GM19043 (cell line): ENCODE measurements at regions not wholly inside any gene's neighbourhood (a gene's known extent, or its start where the extent isn't known, plus 50 kb on each side); places are given as distances from the start of the nearest gene placed in this dataset.

Source experiments
- ATAC-seq: cut with Tn5 transposase; IDR thresholded peaks from one replicate; pipeline ENCODE4 v1.9.1; 2021; ENCODE audit warnings: low read depth; ENCODE audit not compliant: unreplicated experiment

DNA sequence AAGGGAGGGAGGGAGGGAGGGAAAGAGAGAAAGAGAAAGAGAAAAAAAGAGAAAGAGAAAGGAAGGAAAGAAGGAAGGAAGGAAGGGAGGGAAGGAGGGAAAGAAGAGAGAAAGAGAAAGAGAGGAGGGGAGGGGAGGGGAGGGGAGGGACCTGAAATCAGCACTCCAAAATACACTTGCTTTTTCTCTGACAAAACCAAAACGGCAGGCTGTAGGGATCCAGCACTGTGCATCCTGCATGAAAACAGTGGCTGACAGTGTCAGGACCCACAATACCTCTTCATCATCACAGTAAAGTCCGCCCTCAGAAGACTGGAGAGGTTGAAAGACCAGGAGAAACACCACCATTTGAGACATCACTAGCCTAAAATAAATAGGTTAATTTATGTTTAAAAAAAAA lies 156.0 kb upstream of the SOD1 start:
- no peak for ATAC-seq

DNA sequence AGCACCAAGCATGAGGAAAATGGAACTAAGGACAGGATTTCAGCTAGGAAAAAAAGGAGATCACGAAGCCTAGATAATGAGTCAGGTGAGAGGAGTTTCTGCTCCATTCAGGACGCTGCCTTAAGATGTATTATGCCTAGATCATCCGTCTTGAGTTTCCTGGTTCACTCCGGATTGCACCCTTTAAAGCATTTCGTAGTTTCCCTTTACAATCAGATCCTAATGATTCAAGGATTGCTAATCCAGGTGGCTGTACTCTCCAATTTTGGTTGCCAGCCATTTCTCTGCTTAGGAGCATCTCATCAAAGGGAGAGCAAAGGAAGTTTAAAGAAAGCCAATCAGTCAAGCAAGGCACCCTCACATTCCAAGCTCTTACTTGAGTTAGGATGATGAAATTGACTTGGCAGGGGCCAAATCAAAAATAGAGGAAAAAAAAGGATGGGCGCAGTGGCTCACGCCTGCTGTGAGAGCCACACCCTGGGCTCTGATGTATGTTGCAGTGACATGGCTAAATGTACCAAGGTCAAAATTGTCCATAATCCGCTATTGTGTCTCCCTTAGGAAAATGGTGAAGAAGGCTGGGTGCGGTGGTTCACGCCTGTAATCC lies 156.9 kb upstream of the SOD1 start:
- ATAC-seq: no peak

DNA sequence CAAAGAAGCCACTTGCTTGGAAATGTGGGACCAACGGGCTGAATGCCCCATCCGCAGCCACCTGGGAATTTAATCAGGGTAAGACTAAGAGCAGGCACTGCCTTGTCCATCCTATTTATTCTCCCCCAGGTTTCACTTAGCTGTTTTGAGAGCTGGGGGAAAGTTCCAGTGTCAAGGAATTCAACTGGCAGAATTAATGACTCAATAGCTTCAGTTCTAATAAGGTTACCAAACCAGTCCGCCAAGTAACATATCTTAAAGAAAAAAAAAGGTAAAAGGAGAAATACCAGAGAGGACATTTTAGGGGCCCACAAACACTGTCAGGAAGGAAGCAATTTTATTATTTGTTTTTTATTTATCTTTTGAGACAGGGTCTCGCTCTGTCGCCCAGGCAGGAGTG lies 157.6 kb upstream of the SOD1 start:
- no peak for ATAC-seq

DNA sequence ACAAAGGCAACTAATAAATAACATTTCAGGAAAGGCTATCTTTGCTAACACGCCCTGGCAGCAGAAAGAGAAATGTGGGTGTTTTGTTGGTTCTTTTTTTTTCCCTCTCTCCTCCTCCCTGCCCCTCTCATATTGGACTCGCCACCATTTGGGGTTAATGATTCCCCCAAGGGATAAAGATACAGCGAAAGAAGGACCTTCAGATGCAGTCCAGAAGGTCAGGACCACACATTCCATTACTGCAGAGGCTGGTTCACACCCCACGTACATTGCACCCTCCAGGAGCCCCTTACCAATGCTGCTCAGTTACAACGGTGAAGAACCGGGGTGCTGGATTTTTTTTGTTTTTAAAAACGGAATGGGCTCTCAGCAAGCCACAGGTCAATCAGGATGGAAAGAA lies 156.9 kb upstream of the TIAM1 start:
- ATAC-seq: no peak

DNA sequence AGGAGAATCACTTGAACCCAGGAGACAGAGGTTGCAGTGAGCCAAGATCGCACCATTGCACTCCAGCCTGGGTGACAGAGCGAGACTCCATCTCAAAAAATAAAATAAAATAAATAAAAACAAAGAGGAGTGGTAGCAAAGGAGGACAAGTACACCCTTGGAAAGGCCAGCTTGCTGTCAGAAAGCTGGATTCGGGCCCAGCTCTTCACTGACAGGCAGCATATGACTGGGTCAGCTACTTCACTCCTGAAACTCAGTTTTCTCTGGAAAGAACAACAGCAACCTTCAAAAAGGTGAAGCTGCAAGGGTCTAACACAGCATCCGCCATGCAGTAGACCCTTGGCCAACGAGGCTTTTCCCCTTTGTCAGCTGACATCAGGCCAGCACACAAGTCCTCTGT lies 156.0 kb upstream of the TIAM1 start:
- no peak for ATAC-seq

DNA sequence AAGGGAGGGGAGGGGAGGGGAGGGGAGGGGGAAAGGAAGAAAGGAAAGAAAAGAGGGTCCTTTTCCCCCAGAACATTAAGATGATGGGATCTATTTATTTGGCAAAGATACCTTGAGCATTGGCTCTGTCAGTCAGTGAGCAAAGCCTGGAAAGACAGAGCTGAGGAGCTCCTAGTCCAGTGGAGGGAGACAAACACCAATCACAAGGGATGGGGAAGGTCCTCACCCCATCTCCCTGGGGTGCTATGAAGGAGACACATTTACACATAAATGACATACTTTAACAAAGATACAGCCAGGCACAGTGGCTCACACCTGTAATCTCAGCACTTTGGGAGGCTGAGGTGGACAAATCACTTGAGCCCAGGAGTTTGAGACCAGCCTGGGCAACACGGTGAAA lies 154.9 kb upstream of the TIAM1 start:
- ATAC-seq: no peak

DNA sequence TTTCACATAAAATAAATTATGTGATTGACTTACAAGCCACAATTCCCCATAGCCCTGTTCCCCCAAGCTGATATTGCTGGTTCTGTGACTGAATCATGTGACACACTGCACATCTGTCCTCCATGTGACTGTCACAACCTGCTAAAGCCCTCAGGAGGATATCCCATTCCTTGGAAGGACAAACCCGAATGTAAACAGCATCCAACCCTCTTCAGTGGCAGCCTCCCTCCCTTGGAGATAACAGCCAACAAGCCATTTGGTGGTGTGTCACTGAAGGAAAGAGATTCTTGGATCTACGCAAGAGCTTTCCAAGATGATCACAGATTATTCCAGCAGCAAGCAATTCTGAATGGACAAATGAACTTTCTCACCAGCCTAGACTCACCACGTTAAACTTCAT lies 153.9 kb upstream of the TIAM1 start:
- no peak for ATAC-seq

DNA sequence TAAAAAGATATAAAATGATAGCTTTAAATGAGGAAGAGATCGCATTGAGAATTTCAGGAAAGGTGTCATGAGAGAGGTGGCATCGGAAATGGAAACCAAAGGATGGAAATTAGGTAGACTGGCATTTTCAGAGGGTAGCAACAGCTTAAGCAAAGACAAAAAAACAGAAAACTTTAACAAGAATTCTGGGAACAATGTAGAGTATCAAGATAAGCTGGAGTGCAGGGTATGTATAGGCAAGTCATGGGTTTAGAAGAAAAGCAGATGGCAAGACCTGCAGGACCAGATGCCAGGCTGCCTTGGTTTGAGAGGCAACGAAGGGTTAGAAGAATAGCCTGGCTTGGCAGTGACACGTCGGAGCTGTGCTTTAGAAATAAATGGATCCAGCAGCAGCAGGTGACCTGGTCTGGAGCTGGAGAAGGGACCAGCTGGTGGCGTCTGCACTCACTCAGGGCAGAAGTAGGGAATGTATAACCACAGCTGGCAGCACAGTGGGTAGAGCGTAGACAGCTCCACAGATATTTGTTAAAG lies 149.4 kb upstream of the TIAM1 start:
- no peak for ATAC-seq

DNA sequence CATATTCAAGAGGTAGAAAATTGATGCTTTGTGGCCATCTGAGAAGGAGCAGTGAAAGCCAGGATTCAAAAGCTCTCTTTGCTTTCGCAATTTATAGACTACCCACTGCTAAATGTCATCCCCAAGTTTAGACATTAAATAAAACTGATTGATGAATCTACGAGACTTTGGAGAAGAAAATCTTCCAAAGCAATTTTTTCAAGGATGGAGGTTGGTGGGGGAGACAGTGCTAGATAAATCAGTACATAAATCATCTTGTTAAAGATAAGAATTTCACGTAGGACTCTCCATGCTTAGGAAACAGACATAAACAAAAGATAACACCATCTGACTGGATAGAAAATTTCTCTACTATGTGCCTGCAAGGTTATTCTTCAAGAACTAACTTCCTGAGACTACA lies 147.6 kb upstream of the TIAM1 start:
- no peak for ATAC-seq

DNA sequence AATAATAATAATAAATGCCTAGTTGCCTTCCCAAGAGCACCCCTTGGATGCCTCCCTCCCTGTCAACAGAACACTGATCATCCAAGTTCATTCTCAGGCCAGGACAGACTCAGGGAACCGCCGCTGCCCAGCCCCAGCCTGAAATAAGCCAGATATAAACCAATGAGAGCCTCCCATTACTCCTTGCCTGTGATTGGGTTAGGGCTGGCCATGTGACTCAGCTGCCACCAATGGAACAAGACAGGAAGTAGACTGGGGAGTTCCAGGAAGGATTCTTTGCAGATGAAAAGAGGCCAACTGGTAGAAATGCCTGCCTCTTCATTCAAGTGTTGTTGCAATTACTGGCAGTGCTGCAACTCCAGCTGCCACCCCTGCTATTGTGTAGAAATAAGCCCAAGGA lies 146.4 kb upstream of the TIAM1 start:
- no peak for ATAC-seq

DNA sequence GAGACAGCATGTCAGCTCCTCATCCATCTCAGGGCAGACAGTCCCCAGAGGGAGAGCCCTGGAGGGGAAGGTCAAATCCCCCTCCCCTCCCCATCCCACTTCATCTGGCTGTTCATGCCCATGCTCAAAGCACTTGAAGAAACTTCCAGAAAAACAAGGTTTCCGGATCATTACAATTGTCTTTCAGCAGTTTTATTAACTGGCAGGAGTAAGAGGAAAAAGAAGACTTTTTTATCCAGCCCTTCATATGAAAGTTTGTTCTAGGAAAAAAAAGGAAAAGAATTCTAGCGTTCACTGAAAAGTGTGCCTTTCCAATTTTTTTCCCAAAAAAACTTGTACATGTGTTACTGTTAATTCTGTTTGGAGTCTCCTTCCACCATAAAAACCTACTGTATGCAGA lies 145.7 kb upstream of the TIAM1 start:
- no peak for ATAC-seq

DNA sequence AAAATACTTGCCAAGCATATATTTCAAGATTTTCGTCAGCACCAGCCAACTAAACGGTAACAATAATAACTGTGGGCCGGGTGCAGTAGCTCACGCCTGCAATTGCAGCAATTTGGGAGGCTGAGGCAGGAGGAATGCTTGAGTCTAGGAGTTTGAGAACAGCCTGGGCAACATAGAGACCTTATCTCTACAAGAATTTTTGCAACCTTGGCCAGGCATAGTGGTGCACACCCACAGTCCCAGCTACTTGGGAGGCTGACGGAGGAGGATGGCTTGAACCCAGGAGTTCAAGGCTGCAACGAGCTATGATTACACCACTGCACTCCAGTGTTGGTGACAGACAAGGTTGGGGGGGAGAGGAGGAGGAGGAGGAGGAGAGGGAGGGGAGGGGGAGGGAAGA lies 145.0 kb upstream of the TIAM1 start:
- ATAC-seq: no peak

DNA sequence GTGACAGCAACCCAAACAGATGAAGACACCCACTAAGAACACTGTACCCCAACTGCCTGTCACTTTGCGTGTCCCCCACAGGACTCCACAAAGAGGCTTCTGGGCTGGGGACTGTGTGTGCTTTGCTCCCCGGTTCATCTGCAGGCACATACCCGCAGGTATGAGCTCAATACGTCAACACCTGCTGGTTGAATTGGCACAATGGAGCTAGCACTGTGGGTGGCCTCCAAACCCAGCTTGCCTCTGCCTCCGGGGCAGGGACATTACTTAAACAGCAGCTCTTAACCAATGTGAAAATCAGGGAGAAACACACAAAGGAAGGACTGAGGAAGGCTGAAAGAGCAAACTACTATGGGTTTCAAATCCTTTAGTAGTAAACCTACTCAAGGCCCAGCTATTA lies 140.2 kb upstream of the TIAM1 start:
- ATAC-seq: no peak

DNA sequence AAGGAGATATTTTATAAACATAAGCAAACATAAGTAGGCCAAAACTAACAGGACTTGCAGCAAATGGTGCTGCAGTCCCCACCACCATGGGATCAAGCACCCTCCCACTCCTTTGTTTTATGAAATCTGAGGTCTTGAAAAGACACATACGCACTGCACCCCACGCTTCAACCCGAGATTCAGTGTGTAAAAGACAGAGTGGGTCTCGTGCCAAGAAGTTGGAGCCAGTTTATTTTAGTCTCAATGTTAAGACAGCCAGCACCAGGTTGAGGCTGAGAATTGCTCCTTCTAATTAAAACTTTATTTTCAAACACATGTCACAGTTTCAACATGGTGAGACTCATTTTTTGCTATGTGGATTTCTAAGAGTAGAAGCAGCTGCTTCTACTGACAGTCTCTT lies 139.1 kb upstream of the TIAM1 start:
- ATAC-seq: no peak

DNA sequence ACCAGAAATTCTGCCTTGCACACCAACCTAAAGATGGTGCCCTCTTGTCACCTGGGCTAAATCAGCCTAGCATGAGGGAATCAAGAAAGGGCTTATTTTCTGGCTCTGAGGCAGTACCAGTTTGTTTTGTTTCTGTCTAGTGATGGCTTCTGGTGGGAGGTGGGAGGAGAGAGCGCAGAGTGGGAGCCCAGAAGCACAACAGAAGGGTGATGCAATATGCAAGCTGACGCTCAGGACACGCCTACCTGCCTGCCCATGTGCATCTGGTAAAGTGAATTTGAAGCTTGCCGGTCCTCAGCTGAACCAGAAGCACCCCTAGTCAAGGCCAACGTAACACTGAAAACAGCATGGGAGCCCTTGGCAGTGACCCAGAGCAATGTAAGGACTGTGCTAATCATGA lies 138.4 kb upstream of the TIAM1 start:
- no peak for ATAC-seq

DNA sequence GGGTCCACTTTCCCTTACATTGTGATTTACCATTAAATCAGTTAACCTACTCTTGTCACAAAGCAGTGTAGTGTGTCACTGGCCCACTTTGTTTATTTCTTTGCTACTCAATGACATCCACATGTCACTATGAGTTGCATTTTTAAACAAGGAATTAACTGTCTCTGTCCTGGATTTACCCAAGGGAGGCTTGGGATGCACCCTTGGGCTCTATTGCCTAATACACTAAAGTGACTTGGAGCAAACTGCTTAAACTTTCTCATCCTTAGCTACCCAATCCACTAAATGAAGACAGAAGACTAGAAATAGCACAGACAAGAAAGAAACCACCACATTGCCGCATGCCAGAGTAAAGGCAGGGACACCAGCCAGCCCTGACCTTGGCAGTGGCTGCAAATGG lies 136.2 kb upstream of the TIAM1 start:
- no peak for ATAC-seq

DNA sequence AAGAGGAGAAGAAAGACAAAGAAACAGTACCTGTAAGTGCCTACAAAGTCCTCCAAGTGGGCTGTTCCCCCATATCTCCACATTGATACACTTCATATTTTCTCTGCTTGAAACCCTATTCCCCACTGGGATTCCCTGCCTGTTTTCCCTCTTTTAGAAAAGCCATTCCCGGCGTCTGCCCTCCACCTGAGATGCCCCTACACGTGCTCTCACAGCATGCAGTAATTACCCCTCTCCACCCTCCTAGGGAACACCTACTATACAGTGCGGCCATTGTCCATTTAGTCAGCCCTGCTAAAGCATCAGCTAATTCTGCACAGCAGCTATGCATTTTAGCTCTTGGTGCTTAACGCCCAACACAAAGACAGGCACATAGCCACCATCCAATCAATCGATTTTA lies 135.7 kb upstream of the TIAM1 start:
- ATAC-seq: no peak

DNA sequence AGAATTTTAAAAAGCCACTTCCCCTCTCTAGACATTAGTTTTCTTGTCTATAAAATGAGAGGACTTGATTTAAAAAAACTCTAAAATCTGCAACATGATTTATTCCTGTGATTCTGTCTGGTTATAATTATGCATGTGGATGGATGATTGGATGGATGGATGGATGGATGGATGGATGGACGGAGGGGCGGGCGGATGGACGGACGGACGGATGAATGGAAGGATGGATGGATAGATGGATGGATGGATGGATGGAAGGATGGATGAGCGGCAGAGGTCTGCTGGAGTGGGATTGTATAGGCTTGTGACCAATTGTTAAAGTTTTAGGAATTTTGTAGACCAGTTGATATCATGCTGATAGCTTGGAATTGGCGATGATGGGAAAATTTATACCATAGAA lies 135.2 kb upstream of the TIAM1 start:
- no peak for ATAC-seq

DNA sequence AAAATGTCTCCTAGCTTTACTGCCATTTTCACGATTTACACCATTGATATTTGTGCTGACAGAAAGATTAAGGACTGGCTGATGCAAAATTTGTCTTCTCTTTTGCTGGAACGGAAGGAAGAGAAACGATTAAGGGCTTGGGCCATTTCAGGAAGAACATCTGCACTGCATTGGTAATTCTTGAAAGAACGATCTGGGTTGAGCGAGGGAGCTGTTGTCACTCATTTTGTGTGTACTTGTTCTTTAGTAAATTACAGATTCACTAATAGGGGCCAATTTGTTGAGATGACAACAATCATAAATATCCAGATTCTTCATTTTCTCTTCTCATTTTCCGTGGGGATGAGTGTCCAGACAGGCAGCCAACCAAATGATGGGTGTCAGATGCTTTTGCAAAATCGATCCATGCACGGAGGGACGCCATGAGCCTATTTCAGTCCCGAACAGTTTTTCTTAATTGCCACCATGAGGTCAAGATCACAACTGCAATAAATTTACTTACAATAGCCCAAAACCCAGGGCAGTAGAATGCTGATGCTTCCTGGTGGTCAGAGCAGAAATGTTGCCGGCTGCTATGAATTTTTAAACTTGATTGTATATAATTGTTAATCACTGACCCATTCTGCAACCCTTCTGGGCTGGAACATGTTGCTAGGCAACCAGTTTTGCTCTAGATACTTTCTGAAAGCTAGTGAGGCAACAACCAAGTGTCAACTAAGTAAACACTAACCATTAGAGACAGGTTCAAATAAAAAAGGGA lies 132.4 kb upstream of the TIAM1 start:
- no peak for ATAC-seq

DNA sequence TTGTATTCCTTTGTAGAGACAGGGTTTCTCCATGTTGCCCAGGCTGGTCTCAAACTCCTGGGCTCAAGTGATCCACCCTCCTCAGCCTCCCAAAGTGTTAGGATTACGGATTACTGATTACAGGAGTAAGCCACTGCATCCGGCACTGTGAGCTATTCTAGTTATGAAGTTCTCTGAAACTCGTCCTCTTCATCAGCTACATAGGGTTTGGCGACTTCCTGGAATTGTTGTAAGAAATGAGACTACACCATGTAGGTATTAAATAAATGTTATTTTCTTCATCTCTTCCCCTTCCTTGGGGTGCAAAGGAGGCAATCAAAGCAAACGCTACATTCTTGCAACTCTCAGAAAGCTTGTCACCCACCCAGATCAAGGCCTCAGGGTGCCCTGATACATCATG lies 131.2 kb upstream of the TIAM1 start:
- ATAC-seq: no peak

DNA sequence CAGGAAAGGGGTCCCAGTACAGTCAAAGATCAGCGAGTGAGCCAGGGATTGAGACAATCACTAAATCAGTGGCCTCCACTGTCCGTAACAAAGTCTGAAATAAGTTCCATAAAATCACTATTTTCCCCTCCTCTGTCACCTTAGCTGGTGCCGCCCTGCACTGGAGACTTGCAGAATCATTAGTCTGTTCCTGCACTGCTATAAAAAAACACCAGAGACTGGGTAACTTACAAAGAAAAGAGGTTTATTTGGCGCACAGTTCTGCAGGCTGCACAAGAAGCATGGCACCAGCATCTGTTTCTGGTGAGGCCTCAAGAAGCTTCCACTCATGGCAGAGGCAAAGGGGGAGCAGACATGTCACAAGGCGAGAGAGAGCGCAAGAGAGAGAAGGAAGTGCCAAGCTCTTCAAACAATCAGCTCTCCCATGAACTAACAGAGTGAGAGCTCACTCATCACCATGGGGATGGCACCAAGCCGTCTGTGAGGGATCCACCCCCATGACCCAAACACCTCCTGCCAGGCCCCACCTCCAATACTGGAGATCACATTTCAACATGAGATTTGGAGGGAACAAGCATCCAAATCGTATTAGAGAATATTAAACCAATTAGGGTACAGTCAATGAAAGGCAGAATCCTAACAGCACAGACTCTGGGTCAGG lies 129.8 kb upstream of the TIAM1 start:
- no peak for ATAC-seq

DNA sequence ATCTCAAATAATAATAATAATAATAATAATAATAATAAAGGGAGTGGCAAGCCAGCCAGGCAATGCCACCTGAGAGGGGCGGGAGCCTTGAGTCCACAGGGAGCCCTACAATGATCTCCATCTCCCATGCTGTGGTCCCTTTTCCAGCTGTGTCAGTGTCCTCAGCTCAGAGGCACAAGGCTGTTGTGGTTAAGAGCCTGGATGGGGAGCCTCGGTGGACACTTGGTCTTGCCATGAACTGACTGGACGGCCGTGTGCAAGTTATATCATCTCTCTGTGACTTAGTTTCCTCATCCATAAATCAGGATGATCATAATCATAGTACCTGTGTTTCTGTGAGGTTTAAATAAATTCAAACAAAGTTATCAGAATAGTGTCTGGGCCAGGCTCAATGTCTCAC lies 127.8 kb upstream of the TIAM1 start:
- ATAC-seq: no peak
